Chondrocyte (in vitro differentiated cells): ENCODE measurements at regions not wholly inside any gene's neighbourhood (a gene's known extent, or its start where the extent isn't known, plus 50 kb on each side); places are given as distances from the start of the nearest gene placed in this dataset.

Experiments used
- DNase-seq: peaks from one replicate; pipeline ENCODE4 v3.0.0; 2021; ENCODE audit warnings: mixed read lengths, low spot score
- H3K27ac Mint-ChIP-seq: one replicate; pipeline ENCODE4 v1.8.0; 2021; ENCODE audit warnings: mild to moderate bottlenecking, moderate library complexity, mixed read lengths; ENCODE audit not compliant: unreplicated experiment
- H3K27me3 Mint-ChIP-seq: 2 replicates; pipeline ENCODE4 v1.8.0; 2021; ENCODE audit warnings: low read depth, mixed read lengths
- H3K36me3 Mint-ChIP-seq: 2 replicates; pipeline ENCODE4 v1.8.0; 2021; ENCODE audit warnings: low read depth, mixed read lengths
- H3K4me1 Mint-ChIP-seq: 2 replicates; pipeline ENCODE4 v1.8.0; 2021; ENCODE audit warnings: low read depth, mild to moderate bottlenecking, mixed read lengths
- H3K4me3 Mint-ChIP-seq: one replicate; pipeline ENCODE4 v1.8.0; 2021; ENCODE audit warnings: mild to moderate bottlenecking, moderate library complexity, mixed read lengths; ENCODE audit not compliant: unreplicated experiment
- H3K9me3 Mint-ChIP-seq: 2 replicates; pipeline ENCODE4 v1.8.0; 2021; ENCODE audit warnings: low read depth, mixed read lengths
- CTCF ChIP-seq: fragments of 200-600 bp; sonication (generic); IDR thresholded peaks from 2 replicates; pipeline ENCODE4 v1.5.0; 2021; ENCODE audit warnings: antibody characterized with exemption, mild to moderate bottlenecking, moderate library complexity

GRCh38 chr7:17227766-17228490 lies 70.5 kb upstream of the AHR start:
- Mint-ChIP-seq H3K27me3 (no peaks in the 10 kb centered on the region), H3K4me1 (peaks cover 13% of the 10 kb centered on the region)

GRCh38 chr7:17229228-17229627 lies 69.2 kb upstream of the AHR start:
- no peak for TF ChIP-seq CTCF
- H3K36me3 Mint-ChIP-seq = no peaks in the 10 kb centered on the region
- no peak overlapping the region for H3K4me3 Mint-ChIP-seq
- no peak overlapping the region for H3K27ac Mint-ChIP-seq
- H3K27me3 Mint-ChIP-seq = no peaks in the 10 kb centered on the region
- no peak for DNase-seq
- H3K4me1 Mint-ChIP-seq = peaks cover 25% of the 10 kb centered on the region
- H3K9me3 Mint-ChIP-seq = peaks cover 5% of the 10 kb centered on the region

More at GRCh38 chr7:17227766-17228490, 70.5 kb upstream of the AHR start:
- H3K4me3 Mint-ChIP-seq = no peak overlapping the region
- no peaks in the 10 kb centered on the region for H3K36me3 Mint-ChIP-seq
- no peak overlapping the region for H3K27ac Mint-ChIP-seq
- H3K9me3 Mint-ChIP-seq = peaks cover 5% of the 10 kb centered on the region
- no peak for DNase-seq
- TF ChIP-seq CTCF = no peak

DNA sequence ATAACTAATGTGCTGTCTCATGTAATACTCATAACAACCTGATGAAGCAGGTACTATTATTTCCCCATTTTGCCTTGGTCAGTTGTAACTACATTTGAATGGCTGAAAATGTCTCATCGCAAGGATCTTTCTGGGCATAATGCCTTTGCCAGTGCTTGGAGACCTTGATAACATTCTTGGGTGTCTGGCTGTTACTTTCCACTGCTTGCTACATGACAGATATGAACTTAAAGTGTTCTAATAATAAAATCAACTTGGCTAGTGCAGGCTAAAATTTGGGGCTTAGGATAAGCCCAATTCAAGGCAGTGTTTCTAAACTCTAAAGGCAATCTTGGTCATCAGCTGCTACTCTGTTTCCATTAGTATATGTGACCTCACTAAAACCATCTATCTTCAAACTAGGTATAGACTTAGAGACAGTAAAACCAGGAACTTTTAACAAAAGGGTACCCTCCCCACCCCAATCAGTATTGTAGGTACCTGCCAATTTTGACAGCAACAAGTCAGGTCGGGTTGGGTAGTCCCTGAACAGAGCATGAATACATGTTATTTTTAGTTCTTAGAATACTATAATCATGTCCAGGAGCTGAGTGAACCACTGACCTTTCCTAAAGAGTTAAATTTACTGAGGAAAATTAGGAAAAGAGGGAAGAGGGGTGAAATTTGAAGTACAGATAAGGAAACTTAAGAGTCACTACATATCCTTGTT lies 68.2 kb upstream of the AHR start:
- DNase-seq = no peak
- no peak overlapping the region for H3K4me3 Mint-ChIP-seq
- no peak overlapping the region for H3K27ac Mint-ChIP-seq
- no peaks in the 10 kb centered on the region for H3K27me3 Mint-ChIP-seq
- H3K36me3 Mint-ChIP-seq = no peaks in the 10 kb centered on the region
- peaks cover 3% of the 10 kb centered on the region for H3K9me3 Mint-ChIP-seq
- H3K4me1 Mint-ChIP-seq = peaks cover 35% of the 10 kb centered on the region
- no peak for TF ChIP-seq CTCF

DNA sequence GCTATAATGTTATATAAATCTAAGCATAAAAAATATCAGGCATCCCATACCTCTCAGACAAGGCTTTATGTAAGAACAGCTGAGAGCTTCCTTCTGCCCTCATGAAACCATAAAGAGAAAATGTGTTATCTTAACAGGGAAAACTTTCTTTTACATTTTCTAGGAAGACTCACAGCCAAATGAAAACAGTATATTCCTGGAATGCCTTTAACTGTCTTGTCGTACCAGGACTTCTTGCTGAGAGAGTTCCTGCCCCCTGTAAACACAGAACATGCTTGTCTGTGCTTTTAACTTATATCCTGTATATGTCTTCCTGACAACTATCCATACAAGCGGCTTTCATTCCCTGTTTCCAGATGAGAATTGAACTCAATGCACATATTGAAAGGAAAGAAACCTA lies 64.8 kb upstream of the AHR start:
- H3K27me3 Mint-ChIP-seq = no peaks in the 10 kb centered on the region
- TF ChIP-seq CTCF = no peak
- H3K9me3 Mint-ChIP-seq = no peaks in the 10 kb centered on the region
- H3K36me3 Mint-ChIP-seq = no peaks in the 10 kb centered on the region
- DNase-seq = no peak
- peak overlapping the region; percentile 7 for H3K4me3 Mint-ChIP-seq
- H3K27ac Mint-ChIP-seq = peak overlapping the region; percentile 98
- peaks cover 52% of the 10 kb centered on the region for H3K4me1 Mint-ChIP-seq

DNA sequence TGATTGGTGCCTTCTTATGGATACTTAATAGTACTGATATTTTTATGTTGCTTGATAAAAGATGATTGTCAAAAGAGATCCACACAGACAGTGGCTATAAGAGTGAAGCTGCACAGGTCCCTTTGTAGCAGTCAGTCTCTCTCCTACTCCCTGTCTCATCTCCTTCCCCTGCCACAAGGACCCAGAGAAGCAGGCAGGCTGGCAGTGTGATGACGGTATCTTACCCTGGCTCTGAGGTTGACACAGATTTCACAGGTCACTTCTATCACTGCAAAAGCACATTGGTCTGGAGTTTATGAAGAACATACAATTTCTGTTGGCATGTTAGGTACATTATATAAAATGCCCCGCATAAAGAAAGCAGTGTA lies 64.4 kb upstream of the AHR start:
- TF ChIP-seq CTCF = no peak
- Mint-ChIP-seq H3K27ac (peak overlapping the region; percentile 98), H3K4me3 (peak overlapping the region; percentile 7), H3K27me3 (no peaks in the 10 kb centered on the region), H3K36me3 (no peaks in the 10 kb centered on the region), H3K4me1 (peaks cover 54% of the 10 kb centered on the region), H3K9me3 (no peaks in the 10 kb centered on the region)
- no peak for DNase-seq
